HG03025 (cell line): ENCODE measurements at regions not wholly inside any gene's neighbourhood (a gene's known extent, or its start where the extent isn't known, plus 50 kb on each side); places are given as distances from the start of the nearest gene placed in this dataset.
A peak's percentile ranks its signal among the peaks of the same experiment; 100 is the strongest.
"Not testable (repeated sequence)": the region's sequence is repeated elsewhere in the genome, so short reads cannot be mapped to it uniquely, and the experiment has no call there.

ENCODE experiments used
- ATAC-seq: cut with Tn5 transposase; IDR thresholded peaks from one replicate; pipeline ENCODE4 v1.9.1; 2021; ENCODE audit warnings: mild to moderate bottlenecking, moderate library complexity; ENCODE audit not compliant: unreplicated experiment, low FRiP score

DNA sequence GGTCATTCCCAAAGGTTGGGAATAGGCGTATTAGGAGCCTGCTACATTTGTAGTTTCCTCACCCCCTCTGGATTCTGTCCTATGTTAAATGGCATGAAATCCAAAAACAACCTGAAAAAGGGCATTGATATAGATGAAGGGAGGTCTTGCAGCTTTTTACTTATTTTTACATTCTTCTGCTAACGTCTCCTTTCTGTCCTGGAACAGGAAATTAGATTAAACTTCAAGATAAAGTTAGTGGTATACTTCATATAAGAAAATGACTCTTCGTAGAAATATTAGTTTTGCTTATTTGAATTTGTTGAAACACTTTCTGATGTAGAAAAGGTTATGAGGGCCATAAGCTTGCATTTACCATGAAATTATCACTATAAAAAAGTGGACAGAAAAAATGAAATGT lies 694.5 kb downstream of the ADCYAP1 start:
- no peak for ATAC-seq

DNA sequence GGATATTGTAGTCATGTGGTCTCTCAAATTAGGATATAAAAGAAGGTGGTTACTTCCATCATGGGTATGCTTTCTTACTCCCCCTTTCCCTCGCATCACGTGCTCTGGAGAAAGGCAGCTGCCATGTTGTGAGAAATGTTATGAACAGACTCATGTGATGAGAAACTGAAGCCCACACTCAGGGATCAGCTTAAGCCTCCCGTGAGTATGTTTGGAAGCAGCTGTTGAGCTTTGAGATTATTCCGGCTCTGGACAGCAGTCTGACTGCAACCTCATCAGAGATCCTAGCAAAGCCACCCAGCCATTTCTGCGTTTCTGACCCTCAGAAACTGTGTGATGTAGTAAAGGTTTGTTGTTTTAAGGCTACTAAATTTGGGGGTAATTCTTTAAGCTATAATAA lies 700.1 kb downstream of the ADCYAP1 start:
- ATAC-seq: no peak

DNA sequence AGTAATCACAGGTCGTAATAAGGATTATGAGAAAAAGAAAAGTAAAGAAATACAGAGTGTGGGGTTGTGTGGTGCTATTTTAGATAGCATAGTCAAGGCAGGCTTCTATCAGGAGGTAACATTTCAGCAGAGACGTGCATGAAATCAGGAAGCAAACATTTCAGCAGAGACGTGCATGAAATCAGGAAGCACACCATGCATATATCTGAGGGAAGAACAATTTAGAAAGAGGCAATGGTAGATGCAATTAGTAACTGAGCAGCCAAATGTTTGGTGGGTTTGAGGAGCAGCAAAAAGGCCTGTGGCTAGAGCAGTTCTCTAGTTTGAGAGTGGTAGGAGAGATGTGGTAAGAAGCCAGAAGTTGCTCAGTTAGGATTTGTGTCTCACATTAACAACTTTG lies 713.7 kb downstream of the ADCYAP1 start:
- ATAC-seq: no peak

DNA sequence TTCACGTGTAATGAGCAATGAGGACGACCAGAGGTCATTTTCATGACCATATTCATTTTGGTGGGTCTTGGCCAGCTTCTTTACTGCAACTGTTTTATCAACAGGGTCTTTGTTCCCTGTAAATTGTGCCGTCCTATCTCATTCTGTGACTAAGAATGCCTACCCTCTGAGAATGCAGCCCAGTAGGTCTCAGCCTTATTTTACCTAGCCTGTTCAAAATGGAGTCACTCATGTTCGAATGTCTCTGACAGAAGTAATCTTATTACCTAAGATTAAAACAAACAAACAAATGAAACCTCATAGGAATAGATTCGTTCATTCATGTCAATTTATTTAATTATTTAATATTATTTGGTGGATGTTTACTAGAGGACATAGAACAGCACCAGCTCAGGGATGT lies 714.8 kb downstream of the ADCYAP1 start:
- no peak for ATAC-seq

DNA sequence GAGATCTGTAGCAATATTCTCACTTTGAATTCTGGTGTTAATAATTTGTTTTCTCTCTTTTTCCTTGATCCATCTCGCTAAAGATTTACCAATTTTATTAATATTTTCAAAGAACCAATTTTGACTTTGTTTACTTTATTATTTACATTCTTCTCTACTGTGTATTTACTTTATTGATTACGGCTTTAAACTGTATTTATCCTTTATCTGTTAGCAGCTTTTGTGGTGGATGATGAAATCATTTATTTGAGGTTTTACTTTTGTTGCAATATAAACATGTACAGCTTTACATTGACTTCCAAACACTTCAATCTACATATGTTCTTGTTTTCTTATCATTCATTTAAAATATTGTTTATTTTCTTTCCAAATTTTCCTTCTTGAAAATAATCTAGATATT lies 719.9 kb downstream of the ADCYAP1 start:
- no peak for ATAC-seq

DNA sequence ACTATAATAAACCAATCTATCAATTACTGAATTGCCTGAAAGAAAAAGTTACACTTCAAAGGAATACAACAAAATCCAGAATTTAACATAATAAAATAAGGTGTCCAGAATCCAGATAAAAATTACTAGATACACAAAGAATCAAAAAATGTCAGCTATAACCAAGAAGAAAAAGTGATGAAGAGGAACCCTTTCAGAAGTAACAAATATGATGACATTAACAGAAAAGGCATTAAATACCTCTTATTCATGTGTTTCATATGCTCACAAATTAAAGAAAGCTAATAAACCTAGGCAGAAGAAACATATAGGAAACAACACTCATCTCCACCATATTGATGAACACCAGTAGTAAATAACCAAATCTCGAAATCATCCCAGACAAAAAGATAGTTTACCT lies 722.8 kb downstream of the ADCYAP1 start:
- no peak for ATAC-seq

DNA sequence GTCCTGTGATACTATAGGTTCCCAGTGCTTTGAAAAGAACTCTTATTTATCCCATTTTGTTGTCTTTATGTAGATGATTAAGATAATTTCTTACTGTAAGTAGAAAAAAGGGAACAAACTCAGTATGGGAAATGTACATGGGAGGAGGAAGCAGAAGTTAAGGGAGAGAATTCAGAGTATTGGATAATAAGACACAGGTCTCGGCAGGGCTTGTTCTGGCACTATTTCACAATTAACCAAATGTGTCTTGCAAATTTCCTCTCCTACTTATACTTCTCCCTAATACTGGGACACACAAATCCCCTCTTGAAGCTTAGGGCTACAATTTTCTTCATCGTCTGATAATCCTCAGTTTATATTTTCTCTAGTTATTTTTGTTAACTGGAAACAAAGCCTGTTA lies 744.0 kb downstream of the ADCYAP1 start:
- ATAC-seq: no peak

DNA sequence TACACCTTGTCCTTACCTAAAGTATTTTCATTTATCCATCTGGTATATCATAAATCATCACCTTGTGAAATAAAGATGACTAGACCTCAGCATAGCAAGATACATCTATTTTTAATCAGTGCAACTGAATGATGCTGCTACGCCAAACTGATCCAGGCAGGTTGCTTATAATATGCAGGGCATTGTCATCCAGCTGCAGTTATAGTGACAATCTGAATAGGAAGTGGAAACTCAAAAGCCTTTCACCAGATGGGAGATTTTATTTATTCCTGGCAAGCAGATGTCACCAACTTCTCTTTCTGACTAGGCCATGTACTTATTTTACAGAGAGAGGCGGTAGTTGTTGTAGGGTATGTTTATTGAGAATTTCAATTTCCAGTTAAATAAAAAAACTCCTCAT lies 747.3 kb downstream of the ADCYAP1 start:
- no peak for ATAC-seq

DNA sequence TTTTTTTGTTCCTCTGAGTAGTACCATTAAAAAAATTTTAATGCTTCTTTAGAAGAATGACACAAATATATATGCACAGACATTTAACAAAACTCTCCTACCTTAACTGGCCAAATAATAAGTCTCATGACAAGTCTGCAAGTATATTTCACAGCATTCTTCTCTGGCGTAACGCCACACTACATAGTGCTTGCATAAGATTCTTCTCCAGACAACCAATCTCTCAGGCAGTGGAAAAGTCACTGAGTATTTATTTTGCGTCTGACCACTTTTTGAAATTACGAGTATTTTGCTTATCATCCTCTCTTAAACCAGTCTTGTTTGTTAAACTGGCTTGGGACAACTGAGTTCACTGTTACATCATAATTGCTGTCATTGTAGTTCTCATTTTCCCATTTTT lies 749.2 kb downstream of the ADCYAP1 start:
- ATAC-seq: no peak

DNA sequence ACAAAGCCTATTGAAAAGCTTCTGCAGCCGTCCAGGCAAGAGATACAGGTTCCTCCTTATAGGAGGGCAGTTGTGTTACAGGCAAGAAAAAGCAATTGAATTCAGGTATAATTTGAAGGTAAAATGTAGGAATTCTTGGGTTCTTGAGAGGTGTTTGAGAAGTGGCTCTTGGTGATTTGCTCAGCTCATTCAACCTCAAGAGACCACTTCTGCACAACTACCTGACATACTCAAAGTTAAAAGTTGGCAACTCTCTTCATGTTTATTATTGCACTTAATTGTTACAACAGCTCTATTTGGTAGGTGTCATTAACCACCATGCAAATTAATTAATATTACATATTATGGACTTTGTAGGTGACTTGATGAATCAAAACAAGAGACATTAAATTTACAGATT lies 753.2 kb downstream of the ADCYAP1 start:
- ATAC-seq: no peak

DNA sequence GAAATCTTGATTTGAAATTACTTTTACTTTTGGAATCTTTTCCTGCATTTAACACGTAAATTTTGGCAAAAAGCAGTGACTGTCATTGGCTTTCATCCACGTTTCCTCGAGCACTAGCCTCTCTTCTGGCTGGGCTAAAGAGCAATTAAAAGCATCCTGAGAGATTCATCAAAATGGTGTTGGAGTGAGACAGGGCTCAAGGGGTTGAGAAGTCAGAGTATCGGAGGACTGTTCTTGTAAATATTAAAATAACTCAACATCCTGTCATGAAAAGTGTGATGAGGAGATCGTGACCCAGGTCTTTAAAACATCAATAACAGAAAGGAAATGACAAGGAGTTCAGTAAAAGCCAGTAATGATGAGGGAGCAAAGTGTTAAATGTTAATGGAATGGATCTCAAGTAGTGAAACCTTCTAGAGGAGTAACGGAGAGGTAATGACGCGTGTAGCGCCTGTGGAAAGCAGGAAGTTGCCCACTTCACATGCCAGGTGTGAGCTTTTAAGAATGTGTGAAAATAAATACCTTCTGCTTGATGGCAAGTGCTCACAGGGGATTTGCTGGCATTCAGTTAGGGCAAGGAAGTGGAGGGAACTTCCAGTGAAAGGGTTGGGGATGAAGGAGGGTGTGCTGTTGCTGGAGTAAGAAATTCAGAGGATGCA lies 754.4 kb downstream of the ADCYAP1 start:
- no peak for ATAC-seq

DNA sequence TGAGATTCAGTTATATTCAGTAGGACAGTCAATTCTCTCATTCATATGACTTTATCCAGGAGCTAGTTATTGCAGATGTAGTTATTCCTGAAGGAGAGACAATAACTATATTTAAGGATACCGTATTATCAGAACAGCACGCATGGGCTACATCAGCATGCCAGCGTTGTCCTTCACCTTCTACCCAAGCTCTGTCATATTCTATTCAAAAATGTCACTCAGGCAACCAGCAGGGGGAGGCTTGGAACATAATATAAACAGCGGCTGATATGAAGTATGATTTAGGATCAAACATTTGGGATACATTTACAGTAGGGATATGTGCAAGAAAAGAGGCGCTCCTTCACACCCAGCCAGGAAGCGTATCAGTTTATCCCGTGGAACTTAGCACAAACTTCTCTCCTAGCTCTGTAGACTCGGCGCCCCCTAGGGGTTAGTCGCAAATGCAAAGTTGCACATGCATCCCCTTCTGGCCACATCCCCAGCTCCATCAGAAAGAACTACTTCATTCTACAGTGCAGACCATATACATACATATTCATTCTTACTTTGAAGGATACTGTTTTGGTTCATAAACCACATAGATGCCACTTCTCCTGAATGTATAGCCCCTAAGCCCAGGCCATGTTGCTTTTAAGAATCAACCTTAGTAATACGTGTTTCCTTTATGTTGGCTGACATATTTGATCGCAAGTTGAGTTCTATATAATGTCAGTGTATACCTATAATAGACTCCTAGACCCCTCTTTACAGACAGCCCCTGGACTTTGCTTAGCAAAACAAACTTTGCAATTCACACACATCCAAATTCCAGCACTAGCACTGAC lies 759.4 kb downstream of the ADCYAP1 start:
- ATAC-seq: peak; percentile 72

DNA sequence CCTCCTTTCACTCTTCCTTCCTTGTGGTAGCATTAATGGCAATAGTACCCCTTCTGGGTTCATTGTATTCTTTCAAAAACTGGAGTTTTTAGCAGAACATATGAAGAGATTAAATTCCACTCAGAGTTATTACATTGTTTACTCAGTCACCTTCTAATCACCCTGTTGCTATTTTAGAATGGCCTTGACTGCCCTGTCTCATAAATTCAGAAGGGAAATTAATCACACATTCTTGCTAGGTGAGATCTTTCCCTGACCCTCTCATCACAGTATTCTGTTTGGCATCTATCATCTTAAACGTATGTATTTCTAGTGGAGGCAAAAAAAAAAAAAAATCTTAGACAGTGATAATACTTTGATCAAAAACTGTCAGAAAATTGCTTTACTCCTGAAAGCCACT lies 760.4 kb downstream of the ADCYAP1 start:
- ATAC-seq: no peak

DNA sequence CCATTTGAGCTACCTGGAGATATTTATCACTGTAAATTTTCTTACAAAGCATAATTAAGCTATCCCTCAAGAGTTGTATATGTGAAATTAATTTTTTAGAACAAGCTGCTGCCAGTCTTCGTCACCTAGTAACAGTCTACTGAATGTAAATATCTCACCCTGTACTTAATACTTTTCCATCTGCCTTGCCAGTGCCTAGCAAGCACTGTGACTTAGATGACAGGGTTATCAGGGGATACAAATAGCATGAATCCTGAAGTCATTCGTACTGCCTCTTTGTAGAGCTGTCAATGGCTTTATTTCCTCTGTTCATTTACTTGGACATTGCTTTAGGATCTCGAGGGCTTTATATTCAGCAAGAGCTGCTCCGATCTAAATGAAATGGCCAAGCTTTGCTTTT lies 763.6 kb downstream of the ADCYAP1 start:
- ATAC-seq: no peak

DNA sequence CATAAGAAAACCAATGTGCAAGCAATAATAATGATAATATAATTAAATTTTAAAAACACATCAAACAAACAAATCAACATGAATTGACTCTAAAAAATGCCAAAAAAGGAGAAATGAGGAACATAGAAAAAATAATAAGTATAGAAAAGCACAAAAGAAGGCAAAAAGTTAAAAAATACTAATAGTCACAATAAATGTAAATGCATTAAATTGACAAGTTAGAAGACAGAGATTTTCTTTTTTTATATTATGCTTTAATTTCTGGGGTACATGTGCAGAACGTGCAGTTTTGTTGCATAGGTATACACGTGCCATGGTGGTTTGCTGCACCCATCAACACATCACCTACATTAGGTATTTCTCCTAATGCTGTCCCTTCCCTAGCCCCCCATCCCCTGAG lies 767.0 kb downstream of the ADCYAP1 start:
- not testable (repeated sequence) for ATAC-seq

DNA sequence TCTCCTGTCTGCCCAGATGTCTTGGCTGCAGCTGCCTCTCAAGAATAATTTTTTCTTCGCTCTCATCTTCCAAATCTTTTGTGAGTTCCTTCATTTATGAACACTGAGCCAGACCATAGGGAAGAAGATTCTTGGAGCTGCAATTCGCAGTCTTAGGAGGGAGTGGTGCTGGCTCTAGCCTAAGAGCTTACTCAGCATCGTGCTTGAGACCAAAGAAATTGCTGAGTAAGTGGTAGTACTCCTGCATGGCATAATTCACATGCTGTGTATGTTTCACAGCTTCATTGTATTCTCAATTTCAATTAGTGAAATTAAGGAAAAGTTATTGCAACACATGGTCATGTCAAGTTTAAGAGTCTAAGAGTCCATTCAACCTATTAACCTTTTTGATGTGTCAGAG lies 771.7 kb downstream of the ADCYAP1 start:
- ATAC-seq: no peak

DNA sequence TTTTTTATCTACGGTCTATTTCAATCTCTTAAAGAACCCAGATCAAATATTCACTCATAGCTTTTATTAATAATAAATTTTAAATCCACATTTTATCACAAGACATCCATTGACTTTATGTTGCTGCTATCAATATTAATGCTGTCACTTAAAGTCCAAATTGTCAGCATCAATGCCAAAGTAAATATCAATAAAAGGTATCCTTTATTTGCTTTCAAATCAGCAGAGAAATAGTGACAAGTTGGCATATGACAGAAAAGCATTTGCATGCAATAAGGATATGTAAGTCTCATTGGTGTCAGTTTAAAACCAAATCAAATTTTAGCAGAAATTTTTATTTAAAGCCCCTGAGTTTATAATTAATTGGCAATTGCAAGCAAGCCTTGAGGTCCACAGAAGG lies 775.4 kb downstream of the ADCYAP1 start:
- ATAC-seq: no peak

DNA sequence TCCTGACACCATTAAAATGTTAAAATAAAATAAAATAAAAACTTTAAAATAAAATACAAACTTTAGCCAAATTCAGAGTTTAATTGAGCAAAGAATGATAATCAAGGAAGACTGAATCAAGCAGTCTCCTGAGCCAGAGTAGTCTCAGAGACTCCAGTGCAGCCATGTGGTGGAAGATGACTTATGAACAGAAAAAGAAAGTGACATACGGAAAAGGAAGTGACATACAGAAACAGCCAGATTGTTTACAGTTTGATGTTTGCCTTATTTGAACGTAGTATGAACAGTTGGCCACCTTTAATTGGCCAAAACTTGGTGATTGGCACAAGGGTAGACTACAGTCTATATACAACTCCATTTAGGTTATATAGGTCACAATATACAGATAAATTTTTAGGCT lies 787.2 kb downstream of the ADCYAP1 start:
- ATAC-seq: no peak

DNA sequence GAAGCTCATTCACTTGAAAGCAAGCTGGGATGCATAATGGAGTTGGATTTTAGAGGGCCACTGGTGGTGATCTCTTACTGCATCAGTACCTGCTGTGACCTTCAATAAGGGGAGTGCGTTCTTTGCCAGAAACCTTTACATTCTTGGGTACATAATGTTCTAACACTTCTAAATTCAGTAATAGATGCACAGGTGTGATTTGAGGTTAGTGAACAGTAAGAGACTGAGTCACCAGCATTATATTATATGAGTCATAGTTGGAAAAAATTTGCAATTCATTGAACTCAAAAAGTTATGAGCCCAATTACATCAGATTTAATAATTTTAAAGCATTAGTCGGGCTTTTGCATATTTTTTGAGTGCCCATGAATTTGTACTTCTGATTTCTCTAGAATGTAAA lies 803.3 kb downstream of the ADCYAP1 start:
- ATAC-seq: no peak

DNA sequence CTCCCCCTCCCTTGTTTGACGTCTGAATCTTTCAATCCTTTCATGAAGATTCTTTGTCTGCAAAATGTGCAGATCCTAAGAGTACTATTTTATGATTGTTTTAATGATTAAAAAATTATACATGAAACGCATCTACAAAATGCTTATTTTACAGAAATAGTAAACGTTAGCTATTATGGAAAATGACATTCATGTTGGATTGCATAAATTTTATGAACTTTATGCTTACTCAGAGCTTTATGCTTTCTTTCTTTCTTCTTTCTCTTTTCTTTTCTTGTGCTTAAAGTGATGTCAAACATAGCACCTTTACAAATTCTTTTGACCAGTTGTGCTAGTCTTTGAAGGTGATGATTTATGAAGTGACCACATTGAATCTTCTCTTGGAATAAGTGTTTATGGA lies 805.4 kb downstream of the ADCYAP1 start:
- no peak for ATAC-seq

DNA sequence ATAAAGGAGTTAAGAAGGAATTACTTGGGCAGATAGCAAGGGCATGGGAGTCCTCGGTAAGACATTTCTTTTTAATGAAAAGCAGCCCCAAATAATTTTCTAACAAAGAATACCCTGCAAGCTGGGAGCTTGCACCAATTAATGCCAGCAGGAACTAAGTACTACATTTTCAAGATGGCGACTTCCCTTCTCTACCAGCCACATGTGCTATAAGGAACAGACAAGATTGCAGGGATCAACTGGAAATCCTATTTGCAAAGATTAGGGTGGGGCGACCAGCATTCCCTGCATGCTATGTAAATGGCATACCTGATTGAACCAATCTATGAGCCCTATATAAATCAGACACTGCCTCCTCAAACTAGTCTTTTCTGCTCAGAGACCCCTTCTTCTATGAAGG lies 827.5 kb downstream of the ADCYAP1 start:
- no peak for ATAC-seq

DNA sequence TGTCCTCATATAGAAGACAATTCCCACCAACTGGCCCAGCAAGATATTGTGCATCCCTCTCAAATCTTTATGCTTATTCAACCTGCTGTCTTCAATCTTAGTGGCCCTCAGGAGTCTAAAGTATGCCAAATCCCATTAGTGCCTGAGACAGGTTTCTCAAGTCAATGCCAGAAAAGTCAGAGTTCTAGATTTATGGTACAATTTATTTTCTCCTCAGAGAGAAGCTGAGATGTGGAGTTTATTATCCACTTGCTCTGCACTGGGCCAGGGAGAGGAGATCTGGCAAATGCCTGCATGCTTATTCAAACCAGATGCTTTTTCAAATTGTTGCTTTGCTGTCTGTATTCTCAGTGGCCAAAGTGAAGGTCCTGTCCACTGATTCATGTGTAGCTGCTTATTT lies 825.2 kb downstream of the METTL4 start:
- ATAC-seq: no peak
